Fibroblast of skin of left quadriceps (primary cell): ENCODE measurements at regions not wholly inside any gene's neighbourhood (a gene's known extent, or its start where the extent isn't known, plus 50 kb on each side); places are given as distances from the start of the nearest gene placed in this dataset.

Experiments
- DNase-seq, 2 experiments: peaks; one replicate each; pipeline ENCODE4 v3.0.0-alpha.2; 2013; ENCODE audit warnings: low read depth in 2 of 2

DNA sequence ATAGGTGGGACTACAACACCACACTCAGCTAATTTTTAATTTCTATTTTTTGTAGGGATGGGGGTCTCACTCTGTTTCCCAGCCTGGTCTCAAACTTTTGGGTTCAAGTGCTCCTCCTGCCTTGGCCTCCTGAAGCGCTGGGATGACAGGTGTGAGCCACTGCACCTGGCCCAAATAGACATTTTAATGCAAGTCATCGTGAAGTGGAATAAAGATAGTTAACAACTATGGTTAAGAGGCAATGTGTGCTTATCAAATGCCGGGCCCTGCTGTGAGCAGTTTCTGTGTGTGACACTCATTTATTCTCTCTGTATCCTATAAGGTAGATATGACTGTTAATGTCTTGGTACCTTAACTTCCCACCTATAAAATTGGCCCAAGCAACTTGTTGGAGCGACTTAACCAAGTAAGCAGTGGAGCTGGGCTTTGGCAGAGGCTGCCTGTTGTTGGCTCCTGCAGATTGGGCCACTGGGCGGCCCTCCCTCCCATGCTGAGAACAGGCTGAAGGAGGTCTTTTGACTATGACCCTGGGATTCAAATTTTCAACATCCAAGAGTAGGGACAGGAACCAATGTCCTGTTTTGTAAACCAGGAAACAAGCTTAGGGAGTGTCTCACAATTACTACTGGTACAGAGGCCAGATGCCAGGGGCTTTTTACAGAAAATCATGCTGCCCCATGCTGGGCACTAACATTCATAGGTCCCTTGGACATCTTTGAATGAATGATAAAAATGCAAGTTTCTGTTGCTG is 450.7 kb downstream of the TSHZ3 start:
- DNase-seq: no peak

DNA sequence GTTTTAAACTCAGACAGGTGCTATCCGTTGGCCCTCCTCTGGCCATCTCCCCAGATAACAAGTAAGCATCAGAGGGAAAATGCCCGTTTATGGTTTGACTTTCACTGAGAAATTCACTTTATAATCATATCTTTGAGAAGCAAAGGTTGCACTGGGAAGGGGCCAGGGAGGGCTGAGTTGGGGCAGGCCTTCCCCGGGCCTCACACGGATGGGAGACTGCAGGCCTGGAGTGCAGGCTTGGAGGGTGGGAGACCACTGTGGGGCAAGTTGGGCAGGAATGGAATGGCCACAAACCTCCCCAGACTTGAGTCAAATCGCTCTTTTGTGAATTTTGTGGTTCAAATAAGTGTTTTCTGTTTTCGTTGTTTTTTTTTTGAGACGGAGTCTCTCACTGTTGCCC is 451.7 kb downstream of the TSHZ3 start:
- no peak for DNase-seq

DNA sequence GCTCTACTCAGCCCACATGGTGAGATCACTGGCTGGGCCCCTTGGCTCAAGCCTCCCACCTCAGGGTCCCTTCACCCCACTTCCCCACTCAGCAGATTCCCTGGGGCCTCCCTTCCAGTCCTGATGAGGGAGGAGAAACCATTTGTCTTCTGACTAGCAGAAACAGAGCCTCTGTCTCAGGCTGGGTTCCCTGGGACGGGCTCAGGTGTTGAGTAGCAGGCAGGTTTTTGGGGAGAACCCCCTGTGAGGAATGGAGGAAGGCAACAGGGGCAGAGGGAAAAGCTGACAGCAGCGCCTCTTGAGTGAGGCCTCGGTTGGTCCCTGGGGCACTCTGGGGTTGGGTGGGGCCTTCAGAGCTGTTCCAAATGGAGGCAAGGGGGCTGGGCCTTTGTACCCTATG is 452.2 kb downstream of the TSHZ3 start:
- DNase-seq: no peak

DNA sequence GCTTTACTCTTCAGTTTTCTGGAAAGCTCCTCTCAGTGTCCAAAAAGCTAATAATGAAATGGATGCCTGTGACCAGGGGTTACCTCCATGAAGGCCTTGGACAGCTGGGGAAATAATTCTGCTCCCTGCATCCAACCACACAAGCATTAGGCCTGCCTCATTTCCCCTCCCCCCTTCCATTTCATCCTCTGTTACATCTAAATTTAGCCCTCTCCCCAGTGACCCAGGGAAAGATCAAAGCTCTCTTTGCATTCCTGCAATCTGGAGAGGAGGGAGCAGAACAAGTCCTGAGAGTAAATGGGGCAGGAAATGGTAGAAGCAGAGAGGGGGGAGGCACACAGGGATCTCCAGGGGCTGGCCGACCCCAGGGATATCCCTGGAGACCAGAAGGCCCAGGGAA is 452.7 kb downstream of the TSHZ3 start:
- no peak for DNase-seq

DNA sequence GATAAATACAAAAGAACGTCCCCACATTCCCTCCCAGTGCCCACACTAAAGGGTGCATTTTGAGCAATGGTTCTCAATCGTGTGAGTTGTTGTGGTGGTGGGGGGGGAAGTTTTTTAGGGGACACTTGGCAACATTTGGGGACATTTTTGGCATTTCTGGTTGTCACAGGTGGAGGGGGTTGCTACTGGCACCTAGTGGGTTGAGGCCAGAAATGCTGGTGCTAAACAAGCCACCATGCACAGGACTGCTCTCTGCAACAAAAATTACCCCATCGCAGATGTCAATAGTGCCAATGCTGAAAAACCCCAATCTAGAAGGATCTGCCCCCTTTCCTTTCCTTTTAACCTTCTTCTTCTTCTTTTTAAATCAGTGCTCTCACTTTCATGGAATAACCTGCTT is 453.3 kb downstream of the TSHZ3 start:
- DNase-seq: no peak

DNA sequence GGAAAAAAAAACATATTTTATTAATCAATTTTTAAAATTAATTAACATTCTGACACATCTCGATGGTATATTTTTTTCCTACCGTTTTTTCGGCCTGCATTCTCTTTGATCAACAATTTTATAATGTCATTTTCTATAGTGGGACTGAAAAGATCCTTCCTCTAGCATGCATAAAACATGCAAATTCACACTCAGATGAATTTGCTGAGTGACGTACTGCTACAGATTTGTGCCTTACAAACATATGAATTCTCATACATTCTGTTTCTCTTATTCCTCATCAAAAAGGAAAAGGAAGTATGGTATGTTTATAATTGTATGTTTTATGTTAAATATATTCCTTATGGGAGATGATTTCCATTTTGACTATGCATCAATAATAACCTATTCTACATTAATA is 458.2 kb downstream of the TSHZ3 start:
- DNase-seq: no peak

DNA sequence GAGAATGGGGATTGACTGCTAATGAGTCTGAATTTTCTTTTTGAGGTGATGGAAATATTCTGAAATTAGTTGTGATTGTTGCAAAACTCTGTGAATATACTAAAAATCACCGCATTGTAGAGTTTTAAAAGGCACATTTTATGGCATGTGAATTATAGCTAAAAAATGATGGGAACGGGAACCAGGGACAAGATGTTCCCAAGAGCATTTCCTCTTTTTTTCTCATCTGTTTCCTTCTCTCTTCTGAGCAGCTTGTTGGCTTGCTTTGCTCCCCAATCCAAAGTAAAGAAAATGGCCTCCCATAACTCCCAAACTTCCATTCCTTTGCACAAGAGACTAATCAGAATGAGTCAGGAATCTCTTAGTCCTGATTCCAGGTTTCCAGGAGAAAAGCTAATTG is 459.2 kb downstream of the TSHZ3 start:
- DNase-seq: no peak

DNA sequence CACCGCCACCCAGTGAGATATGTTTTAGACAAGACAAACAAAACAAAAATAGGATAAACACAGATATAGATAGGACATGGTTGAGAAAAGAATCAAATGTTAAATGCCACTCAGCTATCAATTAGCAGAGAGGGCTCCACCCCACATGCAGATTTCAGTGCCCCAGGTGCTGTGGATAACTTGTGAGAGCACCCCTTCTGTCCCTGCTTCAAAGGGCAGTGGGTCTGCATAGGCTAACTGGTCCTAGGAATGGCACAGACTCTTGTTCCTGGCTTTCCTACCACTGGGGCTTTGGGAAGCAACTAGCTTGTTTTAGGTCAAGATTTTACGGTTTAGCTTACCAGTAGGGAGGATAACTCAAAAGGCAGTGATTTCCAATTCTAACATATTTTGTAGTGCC is 460.3 kb downstream of the TSHZ3 start:
- no peak for DNase-seq

DNA sequence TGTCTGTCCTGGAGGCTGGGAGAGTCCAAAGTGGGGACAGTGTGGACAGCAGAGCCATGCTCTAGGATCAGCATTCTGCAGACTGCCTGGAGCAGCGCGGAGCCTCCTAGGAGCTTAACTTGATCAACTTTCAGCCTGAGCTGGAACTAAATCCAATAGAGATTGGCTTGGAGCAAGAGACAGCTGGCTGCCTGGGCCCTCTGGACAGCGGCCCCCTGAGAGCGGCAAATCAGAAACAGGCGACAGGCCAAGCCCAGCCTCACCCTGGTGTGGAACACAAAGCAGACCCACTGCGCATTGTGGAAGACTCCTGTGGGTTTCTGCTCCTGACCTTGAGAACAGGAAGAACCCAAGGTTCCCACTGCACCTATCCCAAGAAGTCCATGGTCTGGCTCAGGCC is 462.2 kb downstream of the TSHZ3 start:
- DNase-seq: no peak

DNA sequence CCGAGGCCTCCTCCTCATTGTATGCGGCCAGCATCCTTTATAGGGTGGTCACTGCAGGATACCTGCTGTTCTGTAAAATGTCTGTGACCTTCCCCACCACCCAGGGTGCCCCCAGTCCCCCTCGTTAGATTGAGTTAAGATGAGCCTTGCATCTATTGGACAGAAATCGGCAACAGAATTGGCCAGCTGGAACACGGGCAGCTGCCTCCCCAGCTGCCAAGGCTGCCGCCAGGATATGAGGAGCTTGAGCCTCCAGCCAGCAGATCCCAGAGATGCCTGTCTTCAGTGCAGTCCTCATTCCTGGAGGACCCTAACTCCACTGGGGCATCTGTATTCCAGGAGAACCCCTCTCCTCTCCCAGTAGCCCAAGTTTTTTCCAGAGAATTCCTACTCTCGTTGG is 463.0 kb downstream of the TSHZ3 start:
- DNase-seq: no peak

DNA sequence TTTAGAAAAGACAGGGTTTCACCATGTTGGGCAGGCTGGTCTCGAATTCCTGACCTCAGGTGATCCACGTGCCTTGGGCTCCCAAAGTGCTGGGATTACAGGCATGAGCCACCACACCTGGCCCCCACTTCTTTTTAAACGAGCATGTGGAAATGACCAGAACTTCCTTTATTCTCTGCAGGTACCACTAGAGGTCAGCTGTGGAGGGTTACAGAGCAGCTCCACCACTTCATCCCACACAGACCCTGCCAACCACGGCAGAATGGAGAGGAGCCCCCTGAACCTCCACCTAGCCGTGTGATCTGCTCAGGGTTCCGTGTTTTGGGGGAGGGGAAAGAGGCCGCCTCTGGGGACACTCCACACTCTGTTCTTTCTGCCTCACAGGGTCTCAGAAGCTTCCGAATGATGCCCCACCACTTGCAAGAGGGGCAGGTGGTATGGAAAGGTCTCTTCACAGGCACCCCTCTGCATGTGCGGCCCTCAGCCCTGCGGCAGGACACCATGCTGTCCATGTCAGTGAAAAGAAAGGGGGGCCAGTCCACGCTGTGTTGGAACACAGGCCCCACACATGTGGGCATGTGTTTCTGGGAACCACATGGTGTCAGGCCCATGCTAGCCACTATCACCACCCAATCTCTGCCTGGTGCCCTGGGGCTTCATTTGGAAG is 465.0 kb downstream of the TSHZ3 start:
- DNase-seq: no peak

DNA sequence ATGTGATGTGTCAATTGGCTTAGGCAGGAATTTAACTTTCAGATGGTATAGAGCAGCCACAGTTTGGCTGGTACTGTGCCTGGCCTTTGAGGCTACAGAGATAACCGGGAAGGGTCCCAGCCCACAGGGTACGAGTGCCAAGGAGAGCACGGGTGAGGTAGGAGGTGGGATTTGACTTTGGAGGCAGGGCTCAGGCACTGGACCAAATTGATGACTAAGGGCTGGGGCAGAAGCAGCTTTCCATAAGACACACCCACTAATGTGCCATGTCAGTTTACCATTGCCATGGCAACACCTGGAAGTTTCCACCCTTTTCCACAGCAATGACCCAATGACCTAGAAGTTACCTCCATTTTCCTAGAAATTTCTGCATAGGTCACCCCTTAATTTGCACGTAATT is 466.2 kb downstream of the TSHZ3 start:
- DNase-seq: no peak

DNA sequence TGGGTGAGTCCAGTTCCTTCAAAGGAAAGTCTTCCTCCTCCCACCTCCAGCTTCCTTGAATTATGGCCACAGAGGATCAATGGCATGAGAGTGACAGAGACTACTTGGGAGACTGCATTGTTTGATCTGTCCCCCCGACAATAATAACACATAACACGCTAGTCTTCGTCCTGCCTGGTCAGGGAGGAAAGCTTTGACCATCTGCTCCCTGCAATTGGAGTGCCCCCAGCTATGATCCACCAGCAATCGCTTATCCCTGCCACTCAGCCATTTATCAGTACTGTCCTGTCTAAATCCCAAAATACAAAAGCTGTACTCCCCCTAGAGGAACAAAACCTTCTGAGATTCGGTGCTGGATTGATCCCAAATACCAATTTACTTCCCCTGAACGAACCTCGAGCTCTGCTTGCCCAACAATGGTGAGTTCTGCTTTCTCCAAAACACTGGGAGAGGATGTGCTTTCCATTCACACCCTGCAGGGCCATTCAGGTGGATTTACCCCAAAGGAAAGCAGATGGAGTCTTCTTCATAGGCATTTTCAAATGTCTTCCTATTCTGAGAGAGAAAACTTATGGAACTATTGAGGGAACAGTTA is 466.7 kb downstream of the TSHZ3 start:
- no peak for DNase-seq

DNA sequence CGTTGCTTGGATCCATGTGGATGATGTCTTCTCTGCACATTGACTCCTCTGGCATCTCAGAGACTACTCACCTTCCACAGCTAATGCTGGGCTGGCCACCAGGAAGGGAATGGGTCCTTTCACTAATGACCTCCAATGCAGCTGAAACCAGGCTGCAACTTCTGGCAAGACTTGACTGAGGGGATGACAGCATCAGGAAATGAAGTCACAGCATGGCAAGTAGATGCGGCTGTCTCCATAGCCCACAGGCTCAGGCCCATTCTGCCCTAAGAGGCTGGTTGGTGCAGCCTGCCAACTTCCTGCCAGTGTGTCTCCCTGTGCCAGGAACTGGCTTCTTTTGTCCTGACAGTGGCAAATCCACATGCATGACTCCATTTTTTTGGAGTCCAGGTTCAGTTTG is 467.3 kb downstream of the TSHZ3 start:
- DNase-seq: no peak

DNA sequence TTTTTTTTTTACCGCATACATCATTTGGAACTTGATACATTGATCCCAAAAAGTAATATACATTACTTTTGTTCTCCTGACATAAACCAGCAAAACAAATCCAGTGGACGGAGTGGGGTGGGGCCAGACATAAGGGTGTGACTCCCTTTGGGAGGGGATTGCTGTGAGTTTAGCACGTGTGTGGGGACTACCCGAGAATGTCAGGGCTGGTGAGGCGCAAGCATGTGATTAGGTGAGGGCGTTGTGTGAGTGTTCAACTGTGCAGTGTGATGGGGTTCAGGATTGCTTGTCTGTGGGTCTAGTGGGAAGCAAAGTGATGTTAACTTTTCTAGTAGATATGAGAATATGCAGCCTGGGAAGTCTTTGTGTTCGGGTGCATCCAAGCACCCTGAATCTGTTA is 468.0 kb downstream of the TSHZ3 start:
- DNase-seq: no peak

DNA sequence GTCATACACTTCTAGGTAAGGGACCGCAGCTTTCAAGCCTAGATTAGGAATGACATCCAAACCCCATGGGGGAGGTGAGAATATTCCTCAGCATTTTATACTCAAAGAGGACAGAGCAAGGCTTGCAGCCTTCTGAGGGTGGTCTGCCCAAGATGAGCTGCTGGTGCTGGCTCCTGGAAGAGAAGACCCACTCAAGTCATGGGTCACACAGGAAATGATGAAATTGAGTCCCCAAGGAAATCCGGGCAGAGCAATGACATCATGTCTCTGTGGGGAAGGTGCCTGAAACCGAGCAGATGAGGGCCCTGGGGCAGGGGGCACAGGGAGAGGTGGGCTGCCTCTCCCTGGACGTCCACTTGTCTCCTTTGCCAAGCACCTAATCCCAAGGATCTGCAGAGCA is 468.7 kb downstream of the TSHZ3 start:
- DNase-seq: no peak

DNA sequence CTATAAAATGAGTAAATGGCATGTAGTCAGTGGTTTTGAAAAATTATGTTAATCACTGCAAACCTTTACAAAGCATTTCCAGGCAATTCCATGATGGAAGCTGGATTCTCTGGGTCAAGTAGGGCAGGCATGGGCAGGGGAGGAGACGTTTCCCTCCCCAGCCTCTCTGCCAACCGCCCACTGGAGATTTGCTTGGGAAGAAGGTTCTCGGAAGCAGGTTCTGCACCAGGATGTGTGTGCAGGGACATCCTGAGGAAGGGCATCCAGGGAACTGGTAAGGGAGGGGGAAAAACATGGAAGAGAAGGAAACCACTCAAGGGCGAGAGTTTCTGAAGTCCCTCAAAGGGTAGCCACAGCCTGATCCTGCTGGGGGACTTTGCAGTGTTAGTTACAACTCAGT is 469.1 kb downstream of the TSHZ3 start:
- DNase-seq: no peak

DNA sequence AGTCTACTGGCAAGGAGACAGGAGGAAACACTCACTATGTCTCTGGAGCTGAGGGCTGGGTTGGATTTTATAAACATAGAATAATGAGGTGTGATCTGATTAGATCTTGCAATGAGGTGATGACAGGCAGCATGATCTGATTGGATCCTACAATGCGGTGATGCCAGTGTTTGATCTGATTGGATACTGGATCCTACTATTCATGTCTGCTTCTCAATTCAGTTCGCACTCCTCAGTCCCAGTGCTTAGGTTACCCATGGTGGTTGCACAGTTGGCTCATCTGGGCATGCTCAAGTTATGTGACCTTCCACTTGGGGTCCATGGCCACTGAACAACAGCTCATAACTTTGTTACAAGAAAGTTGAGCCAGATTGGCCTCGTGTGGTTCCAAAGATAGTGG is 469.5 kb downstream of the TSHZ3 start:
- no peak for DNase-seq

DNA sequence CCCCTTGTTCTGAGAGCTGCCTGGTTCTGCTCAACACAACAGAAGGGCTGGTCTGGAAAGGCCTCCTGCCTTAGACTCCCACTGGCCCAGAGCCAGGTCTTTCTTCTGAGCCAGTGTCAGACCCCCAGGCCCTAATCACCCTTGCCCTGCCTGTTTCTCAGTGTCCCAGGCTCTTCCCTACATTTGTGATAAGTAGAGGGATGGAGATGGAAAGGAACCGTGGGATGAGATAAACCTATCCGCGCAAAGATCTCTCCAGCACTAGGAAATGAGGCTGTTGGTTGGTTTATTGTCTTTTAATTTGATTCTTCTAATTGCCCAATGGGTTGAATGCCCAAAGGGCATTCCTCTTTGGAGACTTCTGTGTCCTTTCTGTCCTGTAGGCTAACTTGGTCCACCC is 470.0 kb downstream of the TSHZ3 start:
- no peak for DNase-seq

DNA sequence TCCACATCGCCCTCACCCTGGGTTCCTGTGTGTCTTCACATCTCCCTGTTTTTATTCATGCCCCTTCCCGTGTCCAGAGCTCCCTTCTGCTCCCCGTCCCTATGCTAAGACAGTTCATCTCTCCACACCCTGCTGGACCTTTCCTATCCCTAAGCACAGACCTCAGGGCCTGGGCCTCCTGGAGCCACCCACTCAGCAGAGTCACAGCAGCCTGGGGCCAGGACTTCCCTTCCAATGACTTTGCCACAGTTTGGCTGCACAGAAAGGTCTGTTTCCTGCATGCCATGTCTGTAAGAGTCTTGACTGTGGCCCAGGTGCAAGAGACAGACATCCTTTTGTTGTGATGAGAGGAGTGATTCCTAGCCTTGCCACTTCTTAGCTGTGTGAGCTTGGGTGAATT is 470.7 kb downstream of the TSHZ3 start:
- DNase-seq: no peak

DNA sequence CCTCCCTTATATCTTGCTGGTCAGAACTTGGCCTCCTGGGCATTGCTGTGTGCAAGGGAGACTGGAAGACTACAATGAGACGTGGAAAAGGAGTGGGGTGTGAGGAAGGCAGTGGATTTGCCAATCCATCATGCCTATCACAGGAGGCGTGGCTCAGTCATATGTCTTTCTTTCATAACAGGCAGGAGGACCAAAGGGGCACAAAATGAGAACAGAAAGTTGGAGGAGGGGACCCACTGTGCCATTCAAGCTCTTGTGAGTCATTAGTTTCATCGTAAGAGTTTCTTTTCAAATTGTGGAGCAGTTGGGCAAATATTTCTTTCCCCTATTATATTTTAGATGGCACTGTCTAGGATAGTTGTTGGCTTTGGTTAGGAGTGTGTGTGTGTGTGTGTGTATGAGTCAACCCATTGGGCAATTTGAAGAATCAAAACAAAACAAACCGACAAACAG is 471.5 kb downstream of the TSHZ3 start:
- no peak for DNase-seq

DNA sequence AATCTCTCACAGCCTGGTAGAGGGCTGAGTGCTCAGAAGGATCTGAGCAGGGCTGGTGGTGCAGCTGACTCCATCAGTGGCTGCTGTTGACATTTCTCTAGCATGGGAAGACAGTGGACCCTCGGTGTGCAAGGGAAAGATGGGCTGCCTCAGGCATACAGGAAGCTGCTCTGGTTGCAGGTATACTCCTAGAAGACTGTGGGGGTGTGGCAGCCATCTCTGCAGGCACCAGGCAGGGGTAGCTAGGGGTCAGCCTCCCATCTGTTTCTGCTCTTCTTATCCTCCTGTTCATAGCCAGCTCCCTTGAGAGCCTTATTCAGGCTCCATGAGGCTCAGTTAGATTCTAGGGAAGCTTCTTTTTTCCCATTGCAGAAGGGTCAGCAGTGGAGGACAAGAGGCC is 475.5 kb downstream of the TSHZ3 start:
- DNase-seq: no peak

DNA sequence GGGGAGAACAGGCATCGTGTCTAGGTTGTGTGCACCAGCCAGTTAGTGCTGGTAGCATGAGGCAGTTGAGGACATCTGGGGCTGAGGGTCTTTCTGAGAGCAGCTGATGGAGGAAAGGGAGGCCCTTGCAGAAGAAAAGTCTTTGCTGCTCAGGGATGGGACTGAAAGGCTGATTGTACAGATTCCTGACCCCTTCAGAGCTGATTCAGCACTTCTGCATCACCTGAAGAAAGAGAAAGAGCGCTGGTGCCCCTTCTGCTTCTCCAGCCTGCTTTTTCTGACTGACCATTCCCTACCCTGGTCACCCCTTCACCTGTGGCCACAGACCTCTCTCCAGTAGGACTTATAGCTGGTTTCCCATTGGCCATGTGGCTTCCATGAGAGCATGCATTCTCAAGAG is 476.2 kb downstream of the TSHZ3 start:
- no peak for DNase-seq
